ENCODE measurements at regions not wholly inside any gene's neighbourhood (a gene's known extent, or its start where the extent isn't known, plus 50 kb on each side); places are given as distances from the start of the nearest gene placed in this dataset.
A peak's percentile ranks its signal among the peaks of the same experiment; 100 is the strongest.

DNA sequence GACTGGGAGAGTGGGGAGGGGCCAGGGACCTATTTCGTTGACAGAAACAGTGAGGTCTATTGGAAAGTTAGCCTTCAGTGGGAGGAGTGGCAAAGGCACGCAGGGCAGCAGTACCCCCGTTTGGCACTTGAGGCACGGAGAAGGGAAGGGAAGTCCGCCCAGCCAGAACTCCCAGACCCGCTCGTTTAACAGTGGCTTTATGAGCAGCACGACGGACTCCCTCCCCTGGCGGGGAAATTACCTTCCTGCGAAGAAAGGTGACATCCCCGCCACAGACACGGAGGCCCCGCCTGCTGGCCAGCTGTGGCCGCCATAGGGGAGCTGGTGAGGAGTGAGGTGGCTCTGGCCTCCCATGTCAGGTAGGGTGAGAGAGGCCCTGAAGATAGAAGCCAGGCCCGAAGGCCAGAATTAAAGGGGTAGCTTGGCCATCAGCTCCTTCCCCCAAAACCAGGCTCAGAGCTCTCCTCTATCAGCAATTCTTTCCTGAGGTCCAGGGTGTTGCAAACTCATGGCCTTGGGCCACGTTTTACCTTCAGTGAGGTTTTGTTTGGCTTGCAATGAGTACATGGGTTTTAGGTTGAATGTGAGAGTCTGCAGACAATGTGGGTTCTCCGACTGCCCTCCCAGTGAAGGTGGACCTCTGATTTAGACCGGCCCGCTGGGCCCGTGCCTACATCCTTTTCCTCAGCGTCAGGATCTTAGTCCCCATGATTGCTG is 123.7 kb downstream of the MRPL14 start:
- H2AFZ ChIP-seq (ENCODE audit: low read length), result no peak overlapping the region
- H3K4me2 ChIP-seq (ENCODE audit: insufficient read depth, insufficient read length, low read length), result peak overlapping the region; percentile 48
- H3T11ph ChIP-seq (ENCODE audit: low read length), result no peak overlapping the region
- H4K91ac ChIP-seq (ENCODE audit: insufficient read length, low read depth, low read length), result no peak overlapping the region
- no CpG with 5 or more reads among the region's 22 CpGs for WGBS (ENCODE audit: extremely low coverage, insufficient read length, low lambda C conversion rate)
- DNase-seq, result peak; percentile 59
- H3K4me1 Mint-ChIP-seq, result peaks cover 70 to 76% of the 10 kb centered on the region in 2 experiments
- peaks cover 2% of the 10 kb centered on the region; the same call in 1 of the 2 replicates for H3K4me1 ChIP-seq (ENCODE audit: insufficient read depth, low read length)
- H3K27me3 ChIP-seq (ENCODE audit: insufficient read depth, low read length), result no peaks in the 10 kb centered on the region; the same call in 1 of the 2 replicates
- H2AK5ac ChIP-seq (ENCODE audit: insufficient read length, low read length), result no peak overlapping the region
- H3K27ac ChIP-seq (ENCODE audit: insufficient read length, low read depth, low read length), result no peak overlapping the region
- H2BK12ac ChIP-seq (ENCODE audit: insufficient read length, low read depth, low read length), result no peak overlapping the region
- no peak overlapping the region for H3K23ac ChIP-seq (ENCODE audit: insufficient read length, low read depth, low read length)
- H3K4ac ChIP-seq (ENCODE audit: low read depth, low read length), result no peak overlapping the region
- H3K9ac ChIP-seq (ENCODE audit: extremely low read depth, insufficient read length, low read length), result no peak overlapping the region
- H3K56ac ChIP-seq (ENCODE audit: insufficient read length, low read depth, low read length), result no peak overlapping the region
- H2BK5ac ChIP-seq (ENCODE audit: insufficient read length, low read length), result no peak overlapping the region
- H3K27ac Mint-ChIP-seq, result peak overlapping the region in 1 of 3 experiments; percentile 48; a peak in 1 of 7 replicates
- peaks cover 7% of the 10 kb centered on the region for H3K23me2 ChIP-seq (ENCODE audit: insufficient read length, low read depth, low read length, poor library complexity, severe bottlenecking)
- peaks cover 5 to 10% (median 10%) of the 10 kb centered on the region in 3 experiments; a peak in 6 of 7 replicates for H3K36me3 Mint-ChIP-seq (ENCODE audit: insufficient read depth in 1 of 3, low read depth in 3 of 3)
- no peak overlapping the region for H4K8ac ChIP-seq (replicated peaks; ENCODE audit: insufficient read length, low read depth, low read length)
- no peak overlapping the region for H2BK120ac ChIP-seq (ENCODE audit: low read depth, low read length, poor library complexity, severe bottlenecking)
- H3K27me3 Mint-ChIP-seq (ENCODE audit: low read depth), result peaks cover 24% of the 10 kb centered on the region
- no peaks in the 10 kb centered on the region for H3K9me3 ChIP-seq (ENCODE audit: control insufficient read depth, low read depth, low read length)
- H4K20me1 ChIP-seq (ENCODE audit: control insufficient read depth, insufficient read depth, insufficient read length), result no peaks in the 10 kb centered on the region
- no peaks in the 10 kb centered on the region for H3K79me2 ChIP-seq (ENCODE audit: insufficient read depth, low read length)
- TF ChIP-seq, protein P1, sequence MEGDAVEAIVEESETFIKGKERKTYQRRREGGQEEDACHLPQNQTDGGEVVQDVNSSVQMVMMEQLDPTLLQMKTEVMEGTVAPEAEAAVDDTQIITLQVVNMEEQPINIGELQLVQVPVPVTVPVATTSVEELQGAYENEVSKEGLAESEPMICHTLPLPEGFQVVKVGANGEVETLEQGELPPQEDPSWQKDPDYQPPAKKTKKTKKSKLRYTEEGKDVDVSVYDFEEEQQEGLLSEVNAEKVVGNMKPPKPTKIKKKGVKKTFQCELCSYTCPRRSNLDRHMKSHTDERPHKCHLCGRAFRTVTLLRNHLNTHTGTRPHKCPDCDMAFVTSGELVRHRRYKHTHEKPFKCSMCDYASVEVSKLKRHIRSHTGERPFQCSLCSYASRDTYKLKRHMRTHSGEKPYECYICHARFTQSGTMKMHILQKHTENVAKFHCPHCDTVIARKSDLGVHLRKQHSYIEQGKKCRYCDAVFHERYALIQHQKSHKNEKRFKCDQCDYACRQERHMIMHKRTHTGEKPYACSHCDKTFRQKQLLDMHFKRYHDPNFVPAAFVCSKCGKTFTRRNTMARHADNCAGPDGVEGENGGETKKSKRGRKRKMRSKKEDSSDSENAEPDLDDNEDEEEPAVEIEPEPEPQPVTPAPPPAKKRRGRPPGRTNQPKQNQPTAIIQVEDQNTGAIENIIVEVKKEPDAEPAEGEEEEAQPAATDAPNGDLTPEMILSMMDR (conservative IDR thresholded peaks at IDR 0.05), result peak; percentile 25; the same call in 1 of the 3 replicates
- no peak overlapping the region; the same call in 1 of the 2 replicates for H2BK15ac ChIP-seq (ENCODE audit: low read depth, low read length)
- no peaks in the 10 kb centered on the region for H3K79me1 ChIP-seq (ENCODE audit: insufficient read depth, low read depth, low read length, poor library complexity, severe bottlenecking)
- no peak overlapping the region for H4K5ac ChIP-seq (ENCODE audit: insufficient read length, low read depth, low read length)
- H2BK20ac ChIP-seq (ENCODE audit: low read depth, low read length, poor library complexity, severe bottlenecking), result no peak overlapping the region
- H3K14ac ChIP-seq (ENCODE audit: insufficient read depth, low read length), result peak overlapping the region; percentile 8; the same call in 1 of the 2 replicates
- peak overlapping the region; percentile 68 to 78 for H3K4me3 Mint-ChIP-seq
- peaks cover 7 to 8% of the 10 kb centered on the region in 2 experiments for H3K9me3 Mint-ChIP-seq
- H3K18ac ChIP-seq (ENCODE audit: insufficient read length, low read depth, low read length), result no peak overlapping the region
